GM21367 (cell line): ENCODE measurements at regions not wholly inside any gene's neighbourhood (a gene's known extent, or its start where the extent isn't known, plus 50 kb on each side); places are given as distances from the start of the nearest gene placed in this dataset.
"Not testable (repeated sequence)": the region's sequence is repeated elsewhere in the genome, so short reads cannot be mapped to it uniquely, and the experiment has no call there.

Experiments used
- ATAC-seq: cut with Tn5 transposase; IDR thresholded peaks from one replicate; pipeline ENCODE4 v1.9.1; 2021; ENCODE audit not compliant: unreplicated experiment

DNA sequence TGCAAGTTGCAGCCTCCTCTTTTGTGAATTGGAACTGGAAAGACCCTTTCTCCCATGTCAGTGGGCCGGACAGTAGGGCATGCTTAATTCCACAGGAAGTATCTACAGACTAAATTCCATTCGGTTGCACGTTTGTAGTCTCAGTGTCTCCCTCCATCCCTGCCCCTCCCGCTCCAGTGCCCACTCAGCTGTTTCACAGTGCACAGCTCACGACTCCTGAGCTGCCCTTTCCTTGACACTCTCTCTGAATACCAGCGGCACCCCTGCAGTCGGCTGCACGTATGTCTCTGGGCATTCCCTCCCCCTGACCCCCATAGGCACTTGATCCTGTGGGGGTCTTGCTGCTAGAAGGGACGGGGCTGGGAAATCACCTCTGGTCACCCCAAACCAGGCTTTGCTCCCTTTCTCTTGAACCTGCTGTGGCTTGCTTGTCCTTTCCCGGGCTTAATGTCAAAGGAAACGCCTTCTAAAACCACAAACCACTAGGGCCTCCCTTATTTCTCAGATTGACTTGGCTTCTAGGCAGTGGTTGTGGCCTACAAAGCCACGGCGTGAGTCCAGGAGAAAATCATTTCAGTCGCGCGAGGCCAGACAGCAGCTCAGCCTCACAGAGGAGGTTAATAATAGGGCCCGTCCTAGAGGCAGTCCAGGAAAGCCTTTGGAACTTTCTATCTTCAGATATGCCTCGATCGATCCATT, 365.3 kb upstream of the PROX1 start:
- ATAC-seq = no peak

DNA sequence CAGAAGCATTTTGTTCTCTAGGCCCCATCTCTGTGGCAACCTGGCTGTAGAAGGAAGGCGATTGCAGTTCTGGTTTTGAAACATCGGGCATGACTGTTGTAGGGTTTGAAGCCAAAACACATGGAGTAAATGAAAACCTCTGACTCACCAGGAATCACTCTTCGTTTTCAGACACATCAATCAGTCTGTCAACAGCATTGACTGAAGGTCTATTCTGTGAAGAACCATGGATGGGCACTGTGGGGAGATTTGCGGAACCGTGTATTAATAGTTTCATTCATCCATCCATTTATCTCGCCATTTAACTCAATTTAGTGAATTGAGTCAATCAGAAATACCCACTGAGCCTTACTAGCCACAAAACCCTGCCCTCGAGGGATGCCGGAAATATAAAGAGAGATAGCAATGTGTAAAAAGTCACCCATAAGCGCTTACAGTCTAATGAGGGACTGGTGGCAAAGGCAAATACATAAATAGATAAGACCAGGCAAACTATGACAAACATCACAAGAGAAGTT, 364.6 kb upstream of the PROX1 start:
- no peak for ATAC-seq

DNA sequence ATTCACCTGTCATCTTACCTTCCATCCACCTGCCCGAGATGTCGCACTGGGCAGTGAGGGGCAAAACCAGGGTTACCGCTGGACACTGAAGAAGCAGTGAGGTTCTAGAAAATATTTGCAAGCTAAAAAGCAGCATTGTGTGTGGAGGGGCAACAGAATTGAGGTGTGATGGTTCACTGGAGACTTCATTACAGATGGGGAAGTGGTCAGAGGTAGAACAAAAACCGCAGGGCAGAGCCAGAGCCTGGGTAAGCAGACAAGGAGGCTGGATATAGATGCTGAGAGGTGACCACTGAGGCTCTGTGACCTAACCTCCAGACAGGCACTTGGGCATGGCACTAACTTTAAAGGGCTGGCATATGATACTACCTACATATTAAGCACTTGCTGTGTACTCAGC, 363.9 kb upstream of the PROX1 start:
- no peak for ATAC-seq

DNA sequence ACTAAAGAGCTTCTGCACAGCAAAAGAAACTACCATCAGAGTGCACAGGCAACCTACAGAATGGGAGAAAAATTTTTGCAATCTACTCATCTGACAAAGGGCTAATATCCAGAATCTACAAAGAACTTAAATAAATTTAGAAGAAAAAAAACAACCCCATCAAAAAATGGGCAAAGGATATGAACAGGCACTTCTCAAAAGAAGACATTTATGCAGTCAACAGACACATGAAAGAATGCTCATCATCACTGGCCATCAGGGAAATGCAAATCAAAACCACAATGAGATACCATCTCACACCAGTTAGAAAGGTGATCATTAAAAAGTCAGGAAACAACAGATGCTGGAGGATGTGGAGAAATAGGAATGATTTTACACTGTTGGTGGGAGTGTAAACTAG, 351.0 kb upstream of the PROX1 start:
- not testable (repeated sequence) for ATAC-seq

DNA sequence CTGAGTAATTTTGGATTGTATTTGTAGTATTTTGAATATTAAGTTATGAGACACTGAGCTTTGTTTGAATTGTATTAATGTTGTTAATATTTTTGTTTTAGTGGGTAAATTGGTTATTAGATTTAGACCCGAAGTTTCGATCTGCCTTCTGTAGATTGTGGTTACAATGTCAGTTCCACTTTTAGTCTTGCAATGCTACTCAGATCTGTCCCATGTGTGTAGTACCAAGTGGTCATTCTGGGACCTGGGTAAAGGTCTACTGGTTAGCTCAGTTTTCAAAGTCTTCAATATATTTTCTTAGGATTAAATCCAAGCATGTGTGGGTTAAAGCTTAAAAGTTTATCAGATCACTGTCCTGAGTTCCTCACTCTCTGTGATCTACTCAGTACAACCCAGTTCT, 346.5 kb upstream of the PROX1 start:
- no peak for ATAC-seq

DNA sequence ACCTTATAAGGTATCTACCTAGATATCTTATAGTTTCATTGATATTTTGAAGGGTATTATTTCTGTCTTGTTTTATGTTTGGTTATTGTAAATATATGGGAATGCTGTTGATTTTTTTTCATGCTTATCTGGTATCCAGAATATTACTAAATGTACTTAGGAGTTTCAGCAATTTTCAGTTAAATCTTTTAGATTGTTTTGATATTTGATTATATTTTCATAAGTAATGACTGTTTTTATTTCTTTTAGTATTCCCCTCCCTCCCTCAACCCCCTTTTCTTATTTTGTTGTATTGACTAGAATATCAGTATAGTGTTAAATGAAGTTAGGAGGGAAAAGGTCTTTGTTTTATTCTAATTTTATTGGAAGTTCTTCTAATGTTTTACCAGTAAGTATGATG, 344.4 kb upstream of the PROX1 start:
- no peak for ATAC-seq

DNA sequence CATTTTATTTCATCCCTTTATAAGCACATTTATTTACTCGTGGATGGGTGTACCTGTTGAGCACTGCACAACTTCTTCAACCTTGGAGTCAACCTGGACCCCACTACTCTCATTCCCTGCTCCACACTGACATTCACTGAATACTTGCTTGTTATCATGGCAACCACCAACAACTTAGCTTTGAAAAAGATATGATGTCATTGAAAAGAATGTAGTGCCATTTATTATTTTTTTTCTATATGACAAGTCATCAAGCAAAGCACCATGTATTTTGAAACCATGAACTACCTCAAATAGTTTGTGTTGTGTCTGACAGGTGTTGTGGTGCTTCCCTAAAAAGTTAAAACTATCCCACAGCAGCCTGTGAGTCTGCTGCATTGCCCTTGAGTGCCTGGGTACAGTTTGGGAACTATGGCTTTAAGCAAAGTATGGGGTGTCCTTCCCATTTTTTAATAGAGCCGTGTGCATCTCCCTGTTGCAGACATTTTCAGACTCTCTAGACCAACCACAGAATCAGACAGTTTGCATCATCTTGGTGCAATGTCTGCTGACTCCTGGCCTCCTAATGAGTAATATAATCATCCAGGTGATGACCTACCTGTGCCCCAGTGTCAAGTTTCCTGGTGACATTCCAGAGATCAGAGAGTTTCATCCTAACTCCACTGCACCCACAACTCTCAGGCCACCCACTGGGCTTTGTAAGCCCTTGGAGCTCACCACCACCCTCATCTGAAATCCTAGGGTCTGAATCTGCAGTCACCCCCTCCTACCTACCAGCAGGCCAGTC, 339.7 kb upstream of the PROX1 start:
- ATAC-seq = no peak

DNA sequence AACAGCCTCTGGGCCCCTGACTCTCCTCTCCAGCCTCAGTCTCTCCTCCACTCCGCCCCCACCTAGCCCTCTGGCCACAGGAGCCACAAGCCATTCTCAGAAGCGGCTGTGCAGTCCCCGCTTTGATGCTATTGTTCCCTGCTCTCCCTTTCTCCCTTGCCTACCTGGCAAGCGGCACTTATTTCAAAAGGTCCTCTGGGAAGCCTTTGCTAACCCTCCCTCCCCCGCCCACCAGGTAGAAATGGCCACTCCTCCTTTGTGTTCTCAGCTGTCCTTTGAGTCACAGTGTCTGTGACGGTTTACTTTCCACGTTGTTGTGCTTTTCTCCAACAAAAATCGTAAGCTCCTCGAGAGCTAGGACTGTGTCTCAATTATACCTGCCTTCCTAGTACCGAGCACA, 338.4 kb upstream of the PROX1 start:
- ATAC-seq = no peak

DNA sequence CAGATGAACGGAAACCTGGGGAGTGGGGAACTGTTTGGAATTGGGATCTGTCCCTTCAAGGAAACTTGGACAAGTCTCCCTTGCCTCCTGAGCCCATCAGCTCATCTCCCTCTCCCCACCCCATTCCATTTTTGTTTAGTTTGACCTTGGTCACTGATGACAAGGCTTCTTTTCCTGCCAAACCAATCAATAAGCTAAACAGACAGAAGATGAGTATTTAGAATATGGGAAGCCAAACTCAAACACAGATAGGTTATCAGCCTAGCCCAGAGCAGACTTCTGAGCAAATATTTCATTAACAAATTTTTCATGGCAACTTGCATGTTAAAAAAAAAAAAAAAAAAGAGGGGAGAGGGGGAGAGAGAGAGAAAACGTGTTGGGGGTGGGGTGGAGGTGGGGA, 337.2 kb upstream of the PROX1 start:
- no peak for ATAC-seq

DNA sequence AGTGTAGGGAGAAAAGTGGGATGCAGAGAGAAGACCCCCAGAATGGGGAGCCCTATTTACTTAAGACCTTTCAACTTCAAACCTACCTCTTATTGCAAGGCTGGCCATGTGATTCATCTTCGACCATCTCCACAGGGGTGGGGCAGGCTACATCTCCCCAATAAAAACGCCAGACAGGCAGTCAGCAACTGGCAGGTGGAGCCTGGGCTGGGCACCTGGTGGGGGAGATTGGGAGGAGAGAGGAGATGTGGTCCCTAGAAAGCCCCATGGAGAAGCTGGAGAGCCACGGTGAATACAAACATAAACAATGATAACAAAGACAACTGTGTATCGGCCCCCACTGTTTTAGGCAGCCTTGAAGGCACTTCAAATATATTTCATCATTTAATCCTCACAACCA, 336.7 kb upstream of the PROX1 start:
- ATAC-seq = no peak

DNA sequence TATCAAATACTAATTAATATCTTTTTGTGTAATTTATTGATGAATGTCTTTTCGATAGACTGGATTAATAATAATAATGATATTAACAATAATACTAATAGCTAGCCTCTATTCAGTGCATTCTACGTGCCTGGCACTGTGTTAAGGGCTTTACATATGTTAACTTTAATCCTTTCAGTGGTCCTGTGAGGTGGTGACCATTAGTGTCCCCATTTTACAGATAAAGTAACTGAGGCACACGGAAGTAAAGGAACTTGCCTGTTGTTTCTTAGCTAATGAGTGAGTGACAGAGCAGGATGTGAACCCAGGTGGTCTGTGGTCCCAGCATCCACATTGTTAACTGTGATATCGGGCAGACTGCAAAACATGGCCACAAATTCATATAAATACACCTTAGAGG, 335.7 kb upstream of the PROX1 start:
- no peak for ATAC-seq

DNA sequence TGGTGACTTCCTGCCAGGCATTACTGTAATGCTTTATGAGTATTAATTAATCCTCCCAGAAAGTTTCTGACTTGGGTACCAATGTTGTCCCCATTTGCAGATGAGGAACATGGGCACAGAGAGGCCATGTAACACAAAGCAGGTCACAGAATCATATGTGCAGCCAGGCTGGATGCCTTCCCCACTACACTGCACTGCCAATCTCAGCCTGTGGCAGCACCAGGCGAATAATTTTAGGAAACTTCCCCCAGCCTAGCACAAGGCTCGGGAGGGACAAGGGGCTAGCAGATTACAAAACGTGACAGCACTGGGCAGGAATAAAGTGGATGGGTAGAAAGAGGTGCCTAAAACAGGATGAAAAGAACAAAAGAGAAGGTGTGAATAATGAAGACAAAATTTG, 331.7 kb upstream of the PROX1 start:
- ATAC-seq = no peak

DNA sequence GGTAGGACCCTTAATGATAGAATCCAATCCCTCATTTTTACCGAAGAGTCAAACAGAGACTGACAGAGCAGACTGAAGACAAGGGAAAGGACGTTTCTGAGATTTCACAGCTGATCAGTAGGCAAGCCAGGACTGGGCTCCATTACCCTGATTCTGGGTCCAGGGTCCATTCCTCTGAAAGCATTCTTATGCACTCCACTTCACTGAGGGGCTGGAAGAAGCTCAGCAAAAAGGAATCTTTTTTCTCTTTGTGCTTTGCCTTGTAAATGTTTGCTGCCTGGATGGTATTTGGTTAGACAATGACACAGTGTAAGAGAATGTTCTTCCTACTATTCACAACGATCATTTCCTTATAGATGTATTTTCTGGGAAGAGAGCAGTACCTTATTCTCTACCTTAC, 331.3 kb upstream of the PROX1 start:
- no peak for ATAC-seq

DNA sequence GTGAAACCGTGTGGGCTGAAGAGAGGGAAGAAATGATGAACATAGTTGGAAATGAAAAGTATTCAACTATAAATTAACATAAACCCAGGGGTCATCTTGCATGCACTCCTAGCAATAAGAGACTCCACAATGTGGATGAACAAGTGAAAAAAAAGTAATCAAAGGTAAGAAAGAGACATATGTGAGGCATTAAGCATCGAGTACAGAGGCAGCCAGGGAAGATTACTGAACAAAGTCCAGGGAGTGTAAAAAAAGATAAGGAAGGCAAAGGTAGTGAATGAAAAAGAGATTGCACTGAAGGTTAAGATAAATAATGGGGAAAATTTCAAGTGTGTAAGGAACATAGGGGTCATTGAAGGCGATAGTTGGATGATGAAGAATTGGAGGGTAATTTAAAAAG, 330.8 kb upstream of the PROX1 start:
- ATAC-seq = no peak

DNA sequence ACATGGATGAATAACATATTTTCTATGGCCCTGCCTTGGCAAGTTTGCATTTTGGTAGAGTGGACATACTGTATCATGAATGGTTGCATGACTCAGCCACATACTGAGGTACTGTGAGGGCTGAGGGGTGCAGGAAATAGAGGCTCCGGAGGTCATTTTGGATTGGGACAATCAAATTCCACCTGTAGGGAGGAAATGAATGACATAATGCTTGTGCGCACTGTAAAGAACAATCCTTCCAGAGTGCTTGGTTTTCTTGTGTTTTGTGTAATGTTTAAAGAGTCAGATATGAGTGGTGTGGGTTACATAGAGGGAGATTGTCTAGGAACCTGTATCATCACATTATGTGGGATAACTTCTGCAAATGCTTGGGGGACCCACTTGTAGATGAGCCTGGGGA, 329.9 kb upstream of the PROX1 start:
- no peak for ATAC-seq

DNA sequence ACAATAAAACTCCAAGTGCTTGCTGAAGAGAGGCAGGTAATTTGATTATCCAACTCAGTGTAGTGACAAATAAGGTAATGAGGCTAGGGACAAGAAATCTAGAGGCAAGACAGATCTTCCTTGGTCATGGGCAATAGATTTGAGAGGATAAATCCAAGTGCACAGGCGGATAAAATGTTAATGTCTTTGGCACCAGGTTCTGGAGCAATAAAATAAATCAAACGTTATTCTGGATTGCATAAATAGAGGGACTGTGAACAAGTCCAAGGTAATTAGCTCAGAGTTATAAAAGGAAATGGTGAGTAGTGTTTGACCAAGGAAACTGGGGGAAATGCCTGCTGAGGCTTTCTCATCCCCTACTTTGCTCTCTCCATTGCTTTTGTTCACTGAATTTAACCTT, 329.3 kb upstream of the PROX1 start:
- ATAC-seq = no peak

DNA sequence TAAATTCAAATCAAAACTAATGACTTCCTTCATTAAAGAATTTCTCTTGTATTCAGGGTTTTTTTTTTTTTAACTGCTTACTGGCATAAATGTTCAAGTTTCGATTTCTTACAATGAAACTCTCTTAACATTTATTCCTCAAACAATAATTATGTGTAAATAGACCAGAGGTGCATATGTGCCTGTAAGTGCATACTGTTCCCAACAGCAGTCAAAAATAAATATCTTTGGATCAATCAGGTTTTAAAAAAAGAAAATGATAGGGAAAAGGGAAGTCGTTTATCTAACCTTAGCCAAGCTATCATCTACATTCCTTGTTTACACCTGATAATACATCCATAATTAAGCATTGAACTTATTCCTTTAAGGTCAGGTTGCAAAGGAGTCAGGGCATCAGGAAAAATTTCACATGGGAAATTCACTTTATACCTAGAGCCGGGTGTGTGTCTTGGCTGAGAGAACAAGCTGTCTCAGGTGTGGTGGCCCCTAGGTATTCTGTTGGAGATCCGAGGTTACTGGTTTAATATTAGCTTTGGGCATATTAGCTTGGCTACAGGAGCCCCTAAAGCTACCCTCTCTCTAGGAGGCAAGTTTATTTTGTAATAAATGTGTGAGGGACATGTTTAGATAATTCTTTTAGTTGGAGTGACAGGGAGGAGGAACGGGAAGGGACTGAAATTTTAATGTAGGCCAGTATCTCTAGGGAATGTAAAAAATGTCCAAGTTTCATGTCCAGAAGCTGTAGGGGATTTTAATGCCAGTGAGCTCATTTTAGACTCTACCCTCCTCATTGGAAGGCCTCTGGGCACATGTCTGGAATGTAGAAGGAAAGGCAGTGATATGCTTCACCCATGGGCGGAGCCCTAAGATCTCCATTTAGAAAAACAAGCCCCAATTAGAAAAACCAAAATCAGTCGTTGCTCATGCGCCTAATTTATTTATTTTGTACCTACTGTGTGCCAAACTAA, 327.9 kb upstream of the PROX1 start:
- no peak for ATAC-seq

DNA sequence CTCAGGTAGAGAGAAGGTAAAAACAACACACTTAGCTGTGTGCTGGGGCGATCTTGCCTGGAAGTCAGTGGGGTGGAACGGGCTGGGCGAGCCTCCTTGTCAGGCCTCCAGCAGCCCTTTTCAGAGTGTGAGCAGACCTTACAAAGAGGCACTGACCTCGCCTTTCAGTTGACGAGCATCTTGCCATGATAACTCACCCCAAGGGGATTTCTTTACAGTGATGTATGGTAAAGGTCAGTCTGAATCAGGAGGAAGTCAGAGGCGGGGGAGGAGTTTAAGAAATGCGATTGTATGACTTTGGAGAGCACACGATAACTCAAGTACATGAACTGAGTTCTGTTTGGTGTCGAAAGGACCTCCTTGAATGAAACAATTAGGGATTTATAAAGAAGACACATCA, 326.5 kb upstream of the PROX1 start:
- no peak for ATAC-seq

DNA sequence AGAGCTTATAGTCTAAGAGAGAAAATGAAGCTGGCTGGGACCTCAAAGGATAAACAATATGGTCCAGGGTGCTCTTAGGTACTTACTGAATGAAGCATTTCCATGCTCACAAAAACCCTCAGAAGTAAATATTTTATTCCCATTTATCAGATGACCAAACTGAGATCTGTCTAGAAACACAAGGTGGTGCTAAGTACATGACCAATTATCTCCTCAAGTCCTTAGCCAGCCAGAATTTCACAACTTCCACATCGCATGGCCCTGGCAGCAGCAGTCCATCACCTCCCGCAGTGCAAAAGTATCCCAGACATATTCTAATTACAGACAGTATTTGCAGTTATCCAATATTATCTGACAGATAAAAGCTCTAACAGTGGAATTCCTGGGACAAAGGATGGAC, 321.7 kb upstream of the PROX1 start:
- no peak for ATAC-seq

DNA sequence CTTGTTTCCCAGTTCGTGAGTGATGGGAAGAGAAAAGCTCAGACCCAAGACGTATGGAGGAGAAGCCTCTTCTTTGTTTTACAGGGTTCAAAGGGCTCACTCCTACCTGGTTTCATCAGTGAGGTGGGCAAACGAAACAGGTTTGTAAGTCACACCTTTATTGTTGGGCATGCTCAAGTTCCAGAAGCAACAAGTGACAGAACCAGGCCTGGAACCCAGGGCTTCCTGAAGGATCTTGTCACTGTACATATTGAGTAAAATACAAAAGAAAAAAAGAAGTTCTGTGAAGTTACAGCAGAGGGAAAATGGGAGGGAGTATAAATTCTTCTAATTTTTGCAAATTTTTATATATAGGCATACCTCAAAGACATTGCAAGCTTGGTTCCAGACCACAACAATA, 320.9 kb upstream of the PROX1 start:
- ATAC-seq = no peak

DNA sequence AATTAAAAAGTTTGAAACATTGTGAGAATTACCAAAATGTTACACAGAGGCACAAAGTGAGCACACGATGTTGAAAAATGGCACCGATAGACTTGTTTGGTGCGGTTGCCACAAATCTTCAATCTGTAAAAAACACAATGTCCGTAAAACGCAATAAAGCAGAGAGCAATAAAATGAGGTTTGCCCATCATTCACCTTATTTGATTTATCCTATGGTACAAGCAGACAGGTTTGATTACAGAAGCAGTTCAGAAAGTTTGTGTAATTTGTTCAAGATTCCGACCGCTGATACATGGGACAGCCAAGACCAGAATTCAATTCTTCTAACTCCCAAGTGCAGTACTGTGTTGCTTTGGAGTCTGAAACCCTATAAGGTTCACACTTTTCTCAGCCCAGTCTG, 318.3 kb upstream of the PROX1 start:
- ATAC-seq = no peak
